Transverse colon (tissue), 4 donors: ENCODE measurements at regions not wholly inside any gene's neighbourhood (a gene's known extent, or its start where the extent isn't known, plus 50 kb on each side); places are given as distances from the start of the nearest gene placed in this dataset.

ENCODE experiments used
- DNase-seq: peaks from one replicate; pipeline ENCODE4 v3.0.0-alpha.2; 2019
- H3K27ac ChIP-seq, 4 donors: fragments of 200-600 bp; sonication (generic); 2 replicates each; pipeline ENCODE4 v1.5.1; 2016 to 2018; ENCODE audit warnings: inconsistent platforms in 4 of 4
- H3K27me3 ChIP-seq: fragments of 200-600 bp; sonication (generic); 2 replicates; pipeline ENCODE4 v1.5.1; 2017; ENCODE audit warnings: inconsistent platforms
- H3K36me3 ChIP-seq, 4 donors: fragments of 200-600 bp; sonication (generic); 2 replicates each; pipeline ENCODE4 v1.5.1; 2017 to 2019; ENCODE audit warnings: inconsistent platforms in 4 of 4
- H3K4me1 ChIP-seq, 4 donors: fragments of 200-600 bp; sonication (generic); 2 replicates each; pipeline ENCODE4 v1.5.1; 2017 to 2020; ENCODE audit warnings: inconsistent platforms in 4 of 4
- H3K4me3 ChIP-seq, 4 donors: fragments of 200-600 bp; sonication (generic); 1 replicate in 1 of 4; 2 replicates in 3 of 4; pipeline versions ENCODE4 v1.5.1 to v1.6.1; 2017 to 2019; ENCODE audit warnings: inconsistent platforms in 4 of 4
- H3K9me3 ChIP-seq, 2 donors: fragments of 200-600 bp; sonication (generic); 2 replicates each; pipeline ENCODE4 v1.5.1; 2017 to 2019; ENCODE audit warnings: inconsistent platforms in 2 of 2
- EP300 ChIP-seq: sonication (generic); formaldehyde crosslinking; IDR thresholded peaks from one replicate; pipeline ENCODE4 v1.6.1; 2017; ENCODE audit warnings: antibody characterized with exemption, low read depth
- POLR2A ChIP-seq: fragments of 450-650 bp; IDR thresholded peaks from one replicate; pipeline ENCODE4 v1.6.1; 2016; ENCODE audit warnings: antibody characterized with exemption, mild to moderate bottlenecking, moderate library complexity
- POLR2AphosphoS5 ChIP-seq, 3 donors: sonication (generic); formaldehyde crosslinking; IDR thresholded peaks; one replicate each; pipeline ENCODE4 v1.6.1; 2016; ENCODE audit warnings: antibody characterized with exemption in 3 of 3
- WGBS, 2 donors: methylation state at CpG; one replicate each; pipeline ENCODE4 v1.1.5; 2018; ENCODE audit warnings: low coverage in 1 of 2; 5-methylcytosine and 5-hydroxymethylcytosine counted together
- in situ Hi-C, 4 donors: fragments of 200-750 bp; cut with MboI; loops; one replicate each; pipeline versions ENCODE4 v1.15.0 to v1.15.1; 2017; ENCODE audit warnings: low sequenced_read_pairs in 3 of 4, low pct_ligation_motif_present in 1 of 4, low pct_unique_long_range_greater_than_20kb in 1 of 4
- intact Hi-C: fragments of 100-400 bp; cut with DNase I; formaldehyde crosslinking; loops from one replicate; pipeline ENCODE4 v1.15.1; 2023; ENCODE audit warnings: low total_unique reads
- TF ChIP-seq, protein P1 (sequence below), 5 experiments: fragments of 200-600 bp in 3 of 5; fragments of 450-650 bp in 2 of 5; sonication (generic) in 3 of 5; IDR thresholded peaks; 1 replicate in 2 of 5; 2 replicates in 3 of 5; pipeline ENCODE4 v1.5.1; 2016 to 2017; ENCODE audit warnings: antibody characterized with exemption in 5 of 5, inconsistent platforms in 3 of 5, mild to moderate bottlenecking in 2 of 5, moderate library complexity in 1 of 5

GRCh38 chr6:71478834-71479541 lies 190.4 kb downstream of the OGFRL1 start:
- DNase-seq: no peak
- TF ChIP-seq POLR2A (no peak), POLR2AphosphoS5 (IDR thresholded peaks at IDR 0.05) (no peak)
- H3K4me3 ChIP-seq: no peak overlapping the region
- no peaks in the 10 kb centered on the region for H3K27me3 ChIP-seq
- in situ Hi-C loops: no loop called here
- 42 to 47% methylated on average over 2 of the region's 2 CpGs for WGBS, 2 donors
- H3K36me3 ChIP-seq: no peaks in the 10 kb centered on the region
- intact Hi-C loops: no loop called here
- no peaks in the 10 kb centered on the region for H3K9me3 ChIP-seq
- H3K27ac ChIP-seq: peak overlapping the region; percentile 28 to 67 (median 60)
- H3K4me1 ChIP-seq: peaks cover 0 to 13% (median 11%) of the 10 kb centered on the region in 4 donors

GRCh38 chr6:71480577-71480976 lies 192.0 kb downstream of the OGFRL1 start:
- no peaks in the 10 kb centered on the region for H3K9me3 ChIP-seq
- in situ Hi-C loops: no loop called here
- no peak for DNase-seq
- H3K27ac ChIP-seq: no peak overlapping the region
- intact Hi-C loops: no loop called here
- no peaks in the 10 kb centered on the region for H3K36me3 ChIP-seq
- H3K4me1 ChIP-seq: peaks cover 0 to 13% (median 11%) of the 10 kb centered on the region in 4 donors
- WGBS, 2 donors: 85% methylated on average over 1 of the region's 1 CpG; no CpG with 5 or more reads in 1 of the 2 donors
- H3K4me3 ChIP-seq: no peak overlapping the region
- no peaks in the 10 kb centered on the region for H3K27me3 ChIP-seq
- no peak for TF ChIP-seq POLR2AphosphoS5 (IDR thresholded peaks at IDR 0.05)
- TF ChIP-seq EP300: no peak
- no peak for TF ChIP-seq POLR2A
- TF ChIP-seq, protein P1, sequence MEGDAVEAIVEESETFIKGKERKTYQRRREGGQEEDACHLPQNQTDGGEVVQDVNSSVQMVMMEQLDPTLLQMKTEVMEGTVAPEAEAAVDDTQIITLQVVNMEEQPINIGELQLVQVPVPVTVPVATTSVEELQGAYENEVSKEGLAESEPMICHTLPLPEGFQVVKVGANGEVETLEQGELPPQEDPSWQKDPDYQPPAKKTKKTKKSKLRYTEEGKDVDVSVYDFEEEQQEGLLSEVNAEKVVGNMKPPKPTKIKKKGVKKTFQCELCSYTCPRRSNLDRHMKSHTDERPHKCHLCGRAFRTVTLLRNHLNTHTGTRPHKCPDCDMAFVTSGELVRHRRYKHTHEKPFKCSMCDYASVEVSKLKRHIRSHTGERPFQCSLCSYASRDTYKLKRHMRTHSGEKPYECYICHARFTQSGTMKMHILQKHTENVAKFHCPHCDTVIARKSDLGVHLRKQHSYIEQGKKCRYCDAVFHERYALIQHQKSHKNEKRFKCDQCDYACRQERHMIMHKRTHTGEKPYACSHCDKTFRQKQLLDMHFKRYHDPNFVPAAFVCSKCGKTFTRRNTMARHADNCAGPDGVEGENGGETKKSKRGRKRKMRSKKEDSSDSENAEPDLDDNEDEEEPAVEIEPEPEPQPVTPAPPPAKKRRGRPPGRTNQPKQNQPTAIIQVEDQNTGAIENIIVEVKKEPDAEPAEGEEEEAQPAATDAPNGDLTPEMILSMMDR (IDR thresholded peaks at IDR 0.05): no peak

- no peaks in the 10 kb centered on the region for H3K36me3 ChIP-seq
- DNase-seq: no peak
- H3K4me3 ChIP-seq: no peak overlapping the region
- intact Hi-C loops: no loop called here
- H3K9me3 ChIP-seq: no peaks in the 10 kb centered on the region
- in situ Hi-C loops: no loop called here
- peaks cover 0 to 13% (median 11%) of the 10 kb centered on the region in 4 donors for H3K4me1 ChIP-seq
- H3K27ac ChIP-seq: no peak overlapping the region
- WGBS, 2 donors: 80 to 90% methylated on average over 1 of the region's 1 CpG
- no peaks in the 10 kb centered on the region for H3K27me3 ChIP-seq
- TF ChIP-seq POLR2A: no peak
- TF ChIP-seq EP300: no peak
- TF ChIP-seq, protein P1 (IDR thresholded peaks at IDR 0.05): no peak
- no peak for TF ChIP-seq POLR2AphosphoS5 (IDR thresholded peaks at IDR 0.05)
Measured at GRCh38 chr6:71481011-71481410, 192.4 kb downstream of the OGFRL1 start.

DNA sequence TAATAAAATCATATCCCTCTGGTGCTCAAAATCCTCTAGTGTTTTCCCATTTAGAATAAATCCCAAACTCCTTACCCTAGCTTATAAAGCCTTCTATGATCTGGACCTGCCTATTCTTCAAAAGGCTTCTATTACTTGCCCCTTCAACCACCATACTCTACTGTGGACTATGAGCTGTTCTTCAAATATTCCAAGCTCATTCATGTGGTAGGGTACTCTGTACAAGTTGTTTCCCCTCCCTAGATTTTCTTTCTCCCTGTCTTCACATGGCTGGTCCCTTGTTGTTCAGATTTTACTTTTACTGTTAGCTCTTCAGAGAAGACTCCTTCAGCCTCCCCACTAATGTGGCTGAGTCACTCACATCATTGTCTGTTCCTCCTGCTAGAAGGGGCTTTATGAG lies 193.2 kb downstream of the OGFRL1 start:
- Histone ChIP-seq H3K9me3 (no peaks in the 10 kb centered on the region), H3K4me3 (no peak overlapping the region), H3K4me1 (peaks cover 0 to 13% (median 11%) of the 10 kb centered on the region in 4 donors), H3K27ac (no peak overlapping the region), H3K36me3 (no peaks in the 10 kb centered on the region), H3K27me3 (no peaks in the 10 kb centered on the region)
- in situ Hi-C loops (no loop called here), intact Hi-C loops (no loop called here)
- no peak for DNase-seq
- no peak for TF ChIP-seq POLR2A
- TF ChIP-seq EP300: no peak
- TF ChIP-seq, protein P1 (IDR thresholded peaks at IDR 0.05): no peak
- TF ChIP-seq POLR2AphosphoS5 (IDR thresholded peaks at IDR 0.05): no peak

DNA sequence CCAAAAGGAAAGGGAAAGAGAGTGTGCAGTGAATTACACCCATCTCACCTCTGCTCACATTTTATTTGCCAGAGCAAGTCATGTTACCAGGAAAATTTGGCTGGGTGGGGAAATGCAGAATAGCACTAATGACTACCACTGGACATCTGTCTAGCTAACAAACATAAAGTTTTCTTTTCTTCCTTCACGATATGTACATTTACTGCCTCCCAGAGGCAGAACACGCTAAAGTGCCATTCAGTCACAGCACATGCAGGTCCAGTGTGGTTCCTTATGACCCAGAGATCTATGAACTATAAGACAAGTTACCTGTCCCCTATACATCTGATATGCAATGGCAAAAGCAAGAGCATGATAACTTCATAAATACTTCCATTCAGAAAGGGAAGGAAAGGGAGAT lies 194.1 kb downstream of the OGFRL1 start:
- Histone ChIP-seq H3K4me1 (peaks cover 0 to 13% (median 11%) of the 10 kb centered on the region in 4 donors), H3K9me3 (no peaks in the 10 kb centered on the region), H3K4me3 (no peak overlapping the region), H3K27me3 (no peaks in the 10 kb centered on the region), H3K27ac (no peak overlapping the region), H3K36me3 (no peaks in the 10 kb centered on the region)
- in situ Hi-C loops (no loop called here), intact Hi-C loops (no loop called here)
- WGBS, 2 donors: 66% methylated on average over 2 of the region's 2 CpGs; no CpG with 5 or more reads in 1 of the 2 donors
- DNase-seq: no peak
- TF ChIP-seq, protein P1 (IDR thresholded peaks at IDR 0.05): no peak
- TF ChIP-seq EP300 (no peak), POLR2A (no peak), POLR2AphosphoS5 (IDR thresholded peaks at IDR 0.05) (no peak)
